Hepatic stellate cell (primary cell): ENCODE measurements at regions not wholly inside any gene's neighbourhood (a gene's known extent, or its start where the extent isn't known, plus 50 kb on each side); places are given as distances from the start of the nearest gene placed in this dataset.
"Not testable (repeated sequence)": the region's sequence is repeated elsewhere in the genome, so short reads cannot be mapped to it uniquely, and the experiment has no call there.

Experiments
- DNase-seq: peaks from one replicate; pipeline ENCODE4 v3.0.0; 2011; ENCODE audit warnings: low spot score

GRCh38 chr9:81071108-81071507 lies 618.2 kb downstream of the TLE1 start:
- DNase-seq: no peak

GRCh38 chr9:81070689-81071088 lies 618.7 kb downstream of the TLE1 start:
- DNase-seq: no peak

- DNase-seq: no peak
Measured at GRCh38 chr9:81069923-81070322, 619.4 kb downstream of the TLE1 start.

- DNase-seq: no peak
Measured at GRCh38 chr9:81069038-81069795, 620.1 kb downstream of the TLE1 start.

GRCh38 chr9:81062995-81063394 lies 626.4 kb downstream of the TLE1 start:
- not testable (repeated sequence) for DNase-seq

- DNase-seq: no peak
Measured at GRCh38 chr9:81058782-81059181, 630.6 kb downstream of the TLE1 start.

- DNase-seq: no peak
Measured at GRCh38 chr9:81053298-81054025, 635.9 kb downstream of the TLE1 start.

- peak; percentile 6 for DNase-seq
Measured at GRCh38 chr9:81052846-81053245, 636.5 kb downstream of the TLE1 start.

- DNase-seq: no peak
Measured at GRCh38 chr9:81047280-81047679, 642.1 kb downstream of the TLE1 start.

GRCh38 chr9:81045658-81046057 lies 643.7 kb downstream of the TLE1 start:
- DNase-seq: no peak

GRCh38 chr9:81037889-81038288 lies 651.5 kb downstream of the TLE1 start:
- DNase-seq: no peak

- no peak for DNase-seq
Measured at GRCh38 chr9:81035601-81036000, 653.7 kb downstream of the TLE1 start.

- DNase-seq: no peak
Measured at GRCh38 chr9:81035171-81035570, 654.2 kb downstream of the TLE1 start.

- DNase-seq: no peak
Measured at GRCh38 chr9:81032831-81033230, 656.5 kb downstream of the TLE1 start.

GRCh38 chr9:81032030-81032572 lies 657.2 kb downstream of the TLE1 start:
- DNase-seq: peak; percentile 26

GRCh38 chr9:81031422-81032029 lies 657.8 kb downstream of the TLE1 start:
- DNase-seq: no peak

- DNase-seq: no peak
Measured at GRCh38 chr9:81030027-81030426, 659.3 kb downstream of the TLE1 start.

- DNase-seq: peak; percentile 66
Measured at GRCh38 chr9:81028504-81028903, 660.8 kb downstream of the TLE1 start.

- no peak for DNase-seq
Measured at GRCh38 chr9:81022177-81022576, 667.2 kb downstream of the TLE1 start.

- DNase-seq: not testable (repeated sequence)
Measured at GRCh38 chr9:81014945-81015344, 674.4 kb downstream of the TLE1 start.

- DNase-seq: not testable (repeated sequence)
Measured at GRCh38 chr9:81013191-81013590, 676.2 kb downstream of the TLE1 start.

- no peak for DNase-seq
Measured at GRCh38 chr9:81002906-81003305, 686.4 kb downstream of the TLE1 start.

GRCh38 chr9:81002242-81002641 lies 687.1 kb downstream of the TLE1 start:
- DNase-seq: no peak
